Ishikawa (cell line): ENCODE measurements at regions not wholly inside any gene's neighbourhood (a gene's known extent, or its start where the extent isn't known, plus 50 kb on each side); places are given as distances from the start of the nearest gene placed in this dataset.

Source experiments
- CEBPB ChIP-seq: IDR thresholded peaks from 2 replicates; pipeline ENCODE4 v1.6.1; 2012
- CREB1 ChIP-seq: IDR thresholded peaks from 2 replicates; pipeline ENCODE4 v1.6.1; 2012; ENCODE audit warnings: low read depth
- EGR1 ChIP-seq: IDR thresholded peaks from 2 replicates; pipeline ENCODE4 v1.6.1; 2012
- EP300 ChIP-seq: IDR thresholded peaks from 2 replicates; pipeline ENCODE4 v1.6.1; 2012; ENCODE audit warnings: borderline replicate concordance
- FOXM1 ChIP-seq: IDR thresholded peaks from 2 replicates; pipeline ENCODE4 v1.6.1; 2012; ENCODE audit warnings: low read depth, borderline replicate concordance
- MAX ChIP-seq: IDR thresholded peaks from 2 replicates; pipeline ENCODE4 v1.6.1; 2012
- NFIC ChIP-seq: IDR thresholded peaks from 2 replicates; pipeline ENCODE4 v1.6.1; 2012
- RAD21 ChIP-seq: IDR thresholded peaks from 2 replicates; pipeline ENCODE4 v1.6.1; 2012; ENCODE audit warnings: low read depth
- REST ChIP-seq: IDR thresholded peaks from 2 replicates; pipeline ENCODE4 v1.6.1; 2012; ENCODE audit warnings: low read depth, mild to moderate bottlenecking
- TAF1 ChIP-seq: IDR thresholded peaks from 2 replicates; pipeline ENCODE4 v1.6.1; 2012; ENCODE audit warnings: low read depth, mild to moderate bottlenecking
- TCF12 ChIP-seq: IDR thresholded peaks from 2 replicates; pipeline ENCODE4 v1.6.1; 2012; ENCODE audit warnings: low read depth
- TEAD4 ChIP-seq: IDR thresholded peaks from 2 replicates; pipeline ENCODE4 v1.6.1; 2012
- YY1 ChIP-seq: IDR thresholded peaks from 2 replicates; pipeline ENCODE4 v1.6.1; 2012; ENCODE audit warnings: low read depth
- ZBTB7A ChIP-seq: IDR thresholded peaks from 2 replicates; pipeline ENCODE4 v1.6.1; 2012; ENCODE audit warnings: low read depth
- TF ChIP-seq, protein P1 (sequence below): IDR thresholded peaks from 2 replicates; pipeline ENCODE4 v1.6.1; 2012

DNA sequence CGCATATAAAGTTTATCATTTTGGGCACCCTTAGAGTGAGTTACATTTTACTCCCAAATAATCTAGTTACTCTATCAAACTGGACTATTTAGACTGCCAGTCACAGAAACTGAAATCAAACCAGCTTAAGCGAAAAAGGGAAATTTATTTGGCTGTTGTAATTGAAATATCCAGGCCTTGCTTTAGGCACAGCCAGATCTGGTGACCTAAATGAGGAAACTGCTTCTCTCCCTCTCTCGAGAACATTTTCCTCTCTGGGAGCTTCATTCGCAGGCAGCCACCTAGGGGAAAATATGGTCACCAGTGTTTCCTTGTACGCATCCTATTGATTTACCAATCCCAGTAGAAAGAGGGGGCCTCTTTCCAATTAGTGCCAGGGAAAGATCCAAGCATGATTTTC is 175.3 kb upstream of the MITF start:
- no peak for TF ChIP-seq NFIC
- no peak for TF ChIP-seq EP300
- no peak for TF ChIP-seq CREB1
- no peak for TF ChIP-seq ZBTB7A
- TF ChIP-seq MAX, result no peak
- TF ChIP-seq RAD21, result no peak
- no peak for TF ChIP-seq CEBPB
- TF ChIP-seq TEAD4, result no peak
- no peak for TF ChIP-seq TAF1
- TF ChIP-seq TCF12, result no peak
- TF ChIP-seq REST, result no peak
- no peak for TF ChIP-seq YY1
- no peak for TF ChIP-seq EGR1
- TF ChIP-seq, protein P1, sequence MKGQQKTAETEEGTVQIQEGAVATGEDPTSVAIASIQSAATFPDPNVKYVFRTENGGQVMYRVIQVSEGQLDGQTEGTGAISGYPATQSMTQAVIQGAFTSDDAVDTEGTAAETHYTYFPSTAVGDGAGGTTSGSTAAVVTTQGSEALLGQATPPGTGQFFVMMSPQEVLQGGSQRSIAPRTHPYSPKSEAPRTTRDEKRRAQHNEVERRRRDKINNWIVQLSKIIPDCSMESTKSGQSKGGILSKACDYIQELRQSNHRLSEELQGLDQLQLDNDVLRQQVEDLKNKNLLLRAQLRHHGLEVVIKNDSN, result no peak
- TF ChIP-seq FOXM1, result no peak

- no peak for TF ChIP-seq EP300
- TF ChIP-seq EGR1, result no peak
- no peak for TF ChIP-seq REST
- no peak for TF ChIP-seq TEAD4
- no peak for TF ChIP-seq TCF12
- no peak for TF ChIP-seq ZBTB7A
- no peak for TF ChIP-seq MAX
- TF ChIP-seq TAF1, result no peak
- TF ChIP-seq, protein P1, result no peak
- no peak for TF ChIP-seq FOXM1
- no peak for TF ChIP-seq CREB1
- no peak for TF ChIP-seq CEBPB
- no peak for TF ChIP-seq YY1
- TF ChIP-seq NFIC, result no peak
Observed at GRCh38 chr3:69563151-69563550, 176.1 kb upstream of the MITF start.

- TF ChIP-seq EP300 (no peak), CEBPB (no peak), FOXM1 (no peak), TEAD4 (no peak), EGR1 (no peak), NFIC (no peak), YY1 (no peak), ZBTB7A (no peak)
Observed at GRCh38 chr3:69562020-69562419, 176.1 kb upstream of the FRMD4B start.

DNA sequence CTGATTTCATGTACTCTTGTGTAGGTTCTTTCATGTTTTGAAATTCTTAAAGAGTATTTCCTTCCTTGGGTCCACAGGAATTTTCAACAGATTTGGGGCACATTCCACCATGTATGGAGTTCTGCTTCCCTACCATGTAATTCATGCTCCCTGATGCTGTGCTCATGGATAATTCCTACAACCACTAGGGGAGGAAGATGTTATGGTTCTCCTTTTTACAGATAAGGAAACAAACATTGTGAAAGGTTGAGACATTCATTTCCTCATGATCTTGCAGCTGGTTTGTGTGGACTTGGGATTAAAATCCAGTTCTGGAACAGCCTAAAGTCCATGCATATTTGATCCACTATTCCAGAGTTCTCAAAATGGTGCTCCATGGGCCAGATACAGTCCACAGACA is 174.9 kb upstream of the FRMD4B start:
- TF ChIP-seq REST, result no peak
- TF ChIP-seq RAD21, result no peak
- no peak for TF ChIP-seq TAF1

DNA sequence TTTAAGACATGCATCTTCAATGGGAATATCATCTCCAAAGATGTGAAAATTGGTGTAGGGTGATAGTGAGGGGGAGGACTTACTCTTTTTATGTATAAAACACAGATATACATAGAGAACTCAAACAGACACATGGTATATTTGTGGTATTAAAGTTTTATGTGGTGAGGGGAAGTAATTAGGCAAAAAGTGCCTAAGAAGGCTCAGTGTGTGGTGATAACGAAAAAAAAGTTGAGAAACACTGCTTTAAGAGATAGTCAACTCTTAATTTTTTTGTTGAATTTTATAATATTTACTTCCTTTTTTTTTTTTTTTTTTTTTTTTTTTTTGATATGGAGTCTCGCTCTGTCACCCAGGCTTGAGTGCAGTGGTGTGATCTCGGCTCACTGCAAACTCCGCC is 174.2 kb upstream of the FRMD4B start:
- TF ChIP-seq CREB1, result no peak
- no peak for TF ChIP-seq EP300
- no peak for TF ChIP-seq TAF1
- TF ChIP-seq RAD21, result no peak
- no peak for TF ChIP-seq EGR1
- TF ChIP-seq, protein P1, result no peak
- no peak for TF ChIP-seq TCF12
- no peak for TF ChIP-seq NFIC
- TF ChIP-seq REST, result no peak
- no peak for TF ChIP-seq CEBPB
- TF ChIP-seq MAX, result no peak
- TF ChIP-seq ZBTB7A, result no peak
- no peak for TF ChIP-seq TEAD4
- no peak for TF ChIP-seq FOXM1
- no peak for TF ChIP-seq YY1
